Nucleus accumbens (tissue), 56 donors: ENCODE measurements at regions not wholly inside any gene's neighbourhood (a gene's known extent, or its start where the extent isn't known, plus 50 kb on each side); places are given as distances from the start of the nearest gene placed in this dataset.
"Not testable (repeated sequence)": the region's sequence is repeated elsewhere in the genome, so short reads cannot be mapped to it uniquely, and the experiment has no call there.

ENCODE experiments used
- DNase-seq, 56 donors: peaks; one replicate each; lab custom pipeline; 2025; lab: John Stamatoyannopoulos, UW

GRCh38 chr5:125654392-125654791 lies 768.8 kb upstream of the GRAMD2B start:
- no peak for DNase-seq

GRCh38 chr5:125655156-125655555 lies 768.1 kb upstream of the GRAMD2B start:
- DNase-seq: no peak

GRCh38 chr5:125657936-125658335 lies 765.3 kb upstream of the GRAMD2B start:
- DNase-seq: peak in 6 of 56 donors; percentile 0 to 26 (median 8)

GRCh38 chr5:125659316-125660023 lies 763.7 kb upstream of the GRAMD2B start:
- DNase-seq: no peak

- no peak for DNase-seq
Observed at GRCh38 chr5:125660231-125660895, 762.8 kb upstream of the GRAMD2B start.

GRCh38 chr5:125661584-125661983 lies 761.6 kb upstream of the GRAMD2B start:
- no peak for DNase-seq

- DNase-seq: no peak
Observed at GRCh38 chr5:125668884-125669283, 754.3 kb upstream of the GRAMD2B start.

GRCh38 chr5:125673359-125673950 lies 749.8 kb upstream of the GRAMD2B start:
- no peak for DNase-seq

GRCh38 chr5:125679522-125679921 lies 743.7 kb upstream of the GRAMD2B start:
- DNase-seq: no peak

- no peak for DNase-seq
Observed at GRCh38 chr5:125683669-125684068, 739.5 kb upstream of the GRAMD2B start.

GRCh38 chr5:125685771-125686170 lies 737.4 kb upstream of the GRAMD2B start:
- no peak for DNase-seq

GRCh38 chr5:125691738-125692530 lies 731.3 kb upstream of the GRAMD2B start:
- DNase-seq: not testable (repeated sequence)

GRCh38 chr5:125695996-125696655 lies 727.1 kb upstream of the GRAMD2B start:
- DNase-seq: no peak

GRCh38 chr5:125696762-125697161 lies 726.4 kb upstream of the GRAMD2B start:
- no peak for DNase-seq

- no peak for DNase-seq
Observed at GRCh38 chr5:125698420-125698819, 724.8 kb upstream of the GRAMD2B start.

GRCh38 chr5:125699860-125700259 lies 723.3 kb upstream of the GRAMD2B start:
- no peak for DNase-seq

- no peak for DNase-seq
Observed at GRCh38 chr5:125700380-125700861, 722.8 kb upstream of the GRAMD2B start.

GRCh38 chr5:125703616-125704015 lies 719.6 kb upstream of the GRAMD2B start:
- DNase-seq: no peak

- DNase-seq: no peak
Observed at GRCh38 chr5:125704888-125705287, 718.3 kb upstream of the GRAMD2B start.

- DNase-seq: no peak
Observed at GRCh38 chr5:125708583-125708982, 714.6 kb upstream of the GRAMD2B start.
